Endothelial cell of umbilical vein (primary cell): ENCODE measurements at regions not wholly inside any gene's neighbourhood (a gene's known extent, or its start where the extent isn't known, plus 50 kb on each side); places are given as distances from the start of the nearest gene placed in this dataset.

Experiments
- BruUV-seq: library from RNA; stranded (reverse); fragments of 400-500 nt; replicated peaks from 2 replicates; lab custom pipeline; 2021; lab: Mats Ljungman, UMichigan
- CTCF ChIA-PET: fragments of 300-600, 350-600 bp; sonication (Branson Sonifier 250); formaldehyde crosslinking; loops from one replicate; lab custom pipeline; 2021; ENCODE audit warnings: antibody characterized with exemption, inconsistent platforms; lab: Charles Lee
- POLR2A ChIA-PET: fragments of 300-600, 350-600 bp; sonication (Branson Sonifier 250); formaldehyde crosslinking; loops from one replicate; lab custom pipeline; 2021; ENCODE audit warnings: antibody characterized with exemption, inconsistent platforms; lab: Charles Lee
- DNase-seq: peaks from one replicate; pipeline ENCODE4 v3.0.0-alpha.2; 2011; ENCODE audit warnings: low read depth, low spot score
- FAIRE-seq: peaks from 2 replicates; lab custom pipeline; 2011; peaks lifted over from hg19 to GRCh38; lab: Jason Lieb, UNC
- H2AFZ ChIP-seq: 2 replicates; pipeline ENCODE4 v1.6.0; 2012; ENCODE audit warnings: low read depth, low read length, control low read depth, inconsistent platforms
- H3K27ac ChIP-seq: 2 replicates; pipeline ENCODE4 v1.5.1; 2011; ENCODE audit warnings: low read depth, mild to moderate bottlenecking, control low read depth, low read length, moderate library complexity; ENCODE audit not compliant: insufficient read depth
- H3K27me3 ChIP-seq, 2 experiments: 2 replicates each; pipeline versions ENCODE4 v1.6.0 to v1.6.1; 2011; ENCODE audit warnings: low read length in 2 of 2, mixed read lengths in 1 of 2; ENCODE audit not compliant: control insufficient read depth in 2 of 2, insufficient read depth in 2 of 2
- H3K36me3 ChIP-seq, 2 experiments: 2 replicates in 1 of 2; 3 replicates in 1 of 2; pipeline ENCODE4 v1.5.1; 2011; ENCODE audit warnings: low read length in 2 of 2, mild to moderate bottlenecking in 1 of 2, moderate library complexity in 1 of 2; ENCODE audit not compliant: control insufficient read depth in 2 of 2, insufficient read depth in 2 of 2; ENCODE audit errors: extremely low read depth in 1 of 2
- H3K4me1 ChIP-seq: 3 replicates; pipeline ENCODE4 v1.5.1; 2011; ENCODE audit warnings: mild to moderate bottlenecking, low read length; ENCODE audit not compliant: control insufficient read depth, insufficient read depth; ENCODE audit errors: extremely low read depth
- H3K4me2 ChIP-seq: 2 replicates; pipeline ENCODE4 v1.6.1; 2011; ENCODE audit warnings: low read length, control low read depth, mixed read lengths; ENCODE audit not compliant: insufficient read depth
- H3K4me3 ChIP-seq, 3 experiments: fragments of 200-600 bp in 1 of 3; sonication (generic), shearing (Covaris generic) in 1 of 3; replicated peaks in 1 of 3; 2 replicates each; pipeline ENCODE4 v1.5.1; 2011 to 2016; ENCODE audit warnings: control low read depth in 3 of 3, low read length in 3 of 3, mild to moderate bottlenecking in 2 of 3, inconsistent platforms in 1 of 3, low read depth in 1 of 3, moderate library complexity in 1 of 3; ENCODE audit not compliant: insufficient read depth in 1 of 3
- H3K79me2 ChIP-seq: 2 replicates; pipeline ENCODE4 v1.6.0; 2012; ENCODE audit warnings: low read length, inconsistent platforms; ENCODE audit not compliant: control insufficient read depth, insufficient read depth
- H3K9ac ChIP-seq: replicated peaks from 2 replicates; pipeline ENCODE3; 2011; ENCODE audit warnings: low read length, control low read depth; ENCODE audit not compliant: insufficient read depth; ENCODE audit errors: extremely low read depth
- H3K9me1 ChIP-seq: replicated peaks from 3 replicates; pipeline ENCODE4 v1.6.0; 2011; ENCODE audit warnings: mild to moderate bottlenecking, low read length; ENCODE audit not compliant: control insufficient read depth, insufficient read depth; ENCODE audit errors: extremely low read depth
- H3K9me3 ChIP-seq: replicated peaks from 2 replicates; pipeline ENCODE4 v1.5.1; 2012; ENCODE audit warnings: low read length, inconsistent platforms; ENCODE audit not compliant: control insufficient read depth, insufficient read depth
- H4K20me1 ChIP-seq: replicated peaks from 2 replicates; pipeline ENCODE3; 2011; ENCODE audit warnings: mild to moderate bottlenecking, low read length; ENCODE audit not compliant: control insufficient read depth, insufficient read depth; ENCODE audit errors: extremely low read depth
- CTCF ChIP-seq, 2 donors: IDR thresholded peaks; 1 replicate in 1 of 2; 2 replicates in 1 of 2; pipeline ENCODE4 v1.5.1; 2011; ENCODE audit warnings: low read length in 2 of 2, mild to moderate bottlenecking in 2 of 2, moderate library complexity in 2 of 2, control low read depth in 1 of 2, inconsistent platforms in 1 of 2, low read depth in 1 of 2; ENCODE audit not compliant: insufficient read depth in 1 of 2; ENCODE audit errors: extremely low read depth in 1 of 2
- EZH2 ChIP-seq: IDR thresholded peaks from 2 replicates; pipeline ENCODE4 v1.6.1; 2012; ENCODE audit warnings: borderline replicate concordance, low read depth, mild to moderate bottlenecking, moderate library complexity, low read length, inconsistent platforms; ENCODE audit not compliant: severe bottlenecking
- FOS ChIP-seq: IDR thresholded peaks from 2 replicates; pipeline ENCODE4 v1.6.1; 2011; ENCODE audit warnings: mild to moderate bottlenecking, low read length, moderate library complexity, borderline replicate concordance; ENCODE audit not compliant: insufficient read depth
- JUN ChIP-seq: IDR thresholded peaks from 2 replicates; pipeline ENCODE4 v1.6.1; 2011; ENCODE audit warnings: borderline replicate concordance, low read depth; ENCODE audit not compliant: insufficient read length, insufficient read depth
- MYC ChIP-seq: IDR thresholded peaks from one replicate; pipeline ENCODE4 v1.6.1; 2011; ENCODE audit warnings: mild to moderate bottlenecking, low read depth, low read length
- POLR2A ChIP-seq: IDR thresholded peaks from 2 replicates; pipeline ENCODE4 v1.6.1; 2012; ENCODE audit warnings: low read depth, mild to moderate bottlenecking, control low read depth, low read length
- POLR2AphosphoS5 ChIP-seq: IDR thresholded peaks from 2 replicates; pipeline ENCODE4 v1.6.1; 2012; ENCODE audit warnings: low read depth, mild to moderate bottlenecking, control low read depth, low read length, moderate library complexity; ENCODE audit not compliant: insufficient read depth
- dilution Hi-C: fragments of 300-500 bp; cut with MboI; formaldehyde crosslinking; loops from one replicate; pipeline ENCODE4 v1.15.0; 2019; ENCODE audit warnings: low sequenced_read_pairs; ENCODE audit not compliant: extremely low pct_ligation_motif_present
- intact Hi-C: fragments of 100-400 bp; cut with micrococcal nuclease; formaldehyde crosslinking; loops from one replicate; pipeline ENCODE4 v1.10.0; 2022

DNA sequence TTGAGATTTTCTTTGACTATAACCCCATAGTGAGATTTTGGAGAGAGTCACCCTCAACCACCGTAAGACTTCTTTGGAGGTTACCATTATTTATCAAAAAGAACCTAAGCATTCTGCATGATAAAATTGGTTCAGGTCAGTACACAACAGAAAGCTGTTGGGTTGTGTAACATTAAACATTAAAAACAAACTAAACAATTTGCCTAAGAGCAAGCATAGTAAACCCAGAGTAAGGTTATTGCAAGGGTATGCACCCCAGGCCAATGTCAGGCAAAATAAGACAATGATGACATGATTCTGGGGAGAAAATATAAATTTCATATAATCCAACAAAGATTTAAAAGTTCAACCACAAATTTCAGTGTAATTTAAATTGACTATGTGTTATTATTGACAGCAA lies 472.4 kb downstream of the SH2D1A start:
- Histone ChIP-seq H3K9me3 (no peaks in the 10 kb centered on the region), H3K4me3 (no peak overlapping the region), H4K20me1 (no peaks in the 10 kb centered on the region), H3K27me3 (no peaks in the 10 kb centered on the region), H3K4me1 (no peaks in the 10 kb centered on the region), H3K36me3 (no peaks in the 10 kb centered on the region), H3K4me2 (no peak overlapping the region), H3K27ac (no peak overlapping the region), H2AFZ (no peak overlapping the region), H3K79me2 (no peaks in the 10 kb centered on the region), H3K9me1 (no peaks in the 10 kb centered on the region), H3K9ac (no peak overlapping the region)
- no TSS peak for BruUV-seq
- no peak for DNase-seq
- intact Hi-C loops = no loop called here
- TF ChIP-seq FOS (no peak), POLR2AphosphoS5 (no peak), EZH2 (no peak), JUN (no peak), MYC (no peak), CTCF (IDR thresholded peaks at IDR 0.05; ENCODE audit: extremely low read depth in 1 of 2, insufficient read depth in 1 of 2, low read depth in 1 of 2, low read length in 2 of 2) (no peak)
- FAIRE-seq = no peak
- ChIA-PET CTCF (no interaction called here), POLR2A (no interaction called here)
- dilution Hi-C loops = no loop called here

GRCh38 chrX:124820738-124821137 lies 474.4 kb downstream of the SH2D1A start:
- CTCF ChIA-PET = no interaction called here
- no peak for TF ChIP-seq POLR2A
- no TSS peak for BruUV-seq
- no peaks in the 10 kb centered on the region for H3K4me1 ChIP-seq
- no peak overlapping the region for H3K27ac ChIP-seq
- H4K20me1 ChIP-seq = no peaks in the 10 kb centered on the region
- POLR2A ChIA-PET = no interaction called here
- H3K79me2 ChIP-seq = no peaks in the 10 kb centered on the region
- H3K9me3 ChIP-seq = no peaks in the 10 kb centered on the region
- dilution Hi-C loops = no loop called here
- no peak for FAIRE-seq
- no peaks in the 10 kb centered on the region for H3K36me3 ChIP-seq
- H3K4me2 ChIP-seq = no peak overlapping the region
- H3K9me1 ChIP-seq = no peaks in the 10 kb centered on the region
- no peak for DNase-seq
- H3K27me3 ChIP-seq = no peaks in the 10 kb centered on the region
- intact Hi-C loops = no loop called here
- H3K4me3 ChIP-seq = no peak overlapping the region
- no peak overlapping the region for H2AFZ ChIP-seq
- H3K9ac ChIP-seq = no peak overlapping the region
